Neural progenitor cell (in vitro differentiated cells): ENCODE measurements at regions not wholly inside any gene's neighbourhood (a gene's known extent, or its start where the extent isn't known, plus 50 kb on each side); places are given as distances from the start of the nearest gene placed in this dataset.

ENCODE experiments used
- DNase-seq: peaks from one replicate; pipeline ENCODE4 v3.0.0-alpha.2; 2016; ENCODE audit warnings: low spot score
- H2AFZ ChIP-seq: fragments of 200-600 bp; sonication (generic); replicated peaks from 2 replicates; pipeline ENCODE4 v1.6.1; 2016; ENCODE audit warnings: antibody characterized with exemption
- H3F3A ChIP-seq: fragments of 200-600 bp; sonication (generic); 2 replicates; pipeline ENCODE4 v1.6.1; 2016; ENCODE audit warnings: antibody characterized with exemption, low read depth
- H3K27ac ChIP-seq: fragments of 200-600 bp; sonication (generic); 2 replicates; pipeline ENCODE4 v1.5.1; 2016; ENCODE audit warnings: mild to moderate bottlenecking
- H3K27me3 ChIP-seq: fragments of 200-600 bp; sonication (generic); 2 replicates; pipeline ENCODE4 v1.6.1; 2016; ENCODE audit warnings: mild to moderate bottlenecking, moderate library complexity
- H3K36me3 ChIP-seq: fragments of 200-600 bp; sonication (generic); 2 replicates; pipeline ENCODE4 v1.5.1; 2016
- H3K4me1 ChIP-seq: fragments of 200-600 bp; sonication (generic); 2 replicates; pipeline ENCODE4 v1.6.1; 2016; ENCODE audit warnings: mixed run types
- H3K4me2 ChIP-seq: fragments of 200-600 bp; sonication (generic); 2 replicates; pipeline ENCODE4 v1.6.1; 2016
- H3K4me3 ChIP-seq: fragments of 200-600 bp; sonication (generic); 2 replicates; pipeline ENCODE4 v1.5.1; 2016
- H3K79me2 ChIP-seq: fragments of 200-600 bp; sonication (generic); 2 replicates; pipeline ENCODE4 v1.6.1; 2016; ENCODE audit warnings: low read depth
- H3K9ac ChIP-seq: fragments of 200-600 bp; sonication (generic); 2 replicates; pipeline ENCODE4 v1.6.1; 2016
- H3K9me3 ChIP-seq: fragments of 200-600 bp; sonication (generic); 2 replicates; pipeline ENCODE4 v1.5.1; 2016; ENCODE audit warnings: low read depth
- H4K20me1 ChIP-seq: fragments of 200-600 bp; sonication (generic); 2 replicates; pipeline ENCODE4 v1.6.1; 2016; ENCODE audit warnings: low read depth
- H3K27ac Mint-ChIP-seq: 3 replicates; pipeline ENCODE4 v1.8.0; 2021; ENCODE audit warnings: mixed read lengths
- H3K27me3 Mint-ChIP-seq: 2 replicates; pipeline ENCODE4 v1.8.0; 2022; ENCODE audit warnings: low read depth, mild to moderate bottlenecking, inconsistent platforms, moderate library complexity, mixed read lengths; ENCODE audit not compliant: insufficient read depth
- H3K36me3 Mint-ChIP-seq: 3 replicates; pipeline ENCODE4 v1.8.0; 2021; ENCODE audit warnings: mixed read lengths
- H3K4me1 Mint-ChIP-seq: 3 replicates; pipeline ENCODE4 v1.8.0; 2021; ENCODE audit warnings: mixed read lengths
- H3K4me3 Mint-ChIP-seq: 3 replicates; pipeline ENCODE4 v1.8.0; 2021; ENCODE audit warnings: mild to moderate bottlenecking, moderate library complexity, mixed read lengths
- H3K9me3 Mint-ChIP-seq: 3 replicates; pipeline ENCODE4 v1.8.0; 2020; ENCODE audit warnings: mixed read lengths
- CTCF ChIP-seq: fragments of 200-600 bp; sonication (generic); IDR thresholded peaks from 2 replicates; pipeline ENCODE4 v1.5.1; 2017; ENCODE audit warnings: antibody characterized with exemption, mild to moderate bottlenecking
- EZH2 ChIP-seq: fragments of 200-600 bp; sonication (generic); IDR thresholded peaks from 2 replicates; pipeline ENCODE4 v1.6.1; 2017; ENCODE audit warnings: antibody characterized with exemption, mild to moderate bottlenecking, moderate library complexity
- EZH2phosphoT487 ChIP-seq: fragments of 200-600 bp; sonication (generic); IDR thresholded peaks from 2 replicates; pipeline ENCODE4 v1.6.1; 2017; ENCODE audit warnings: antibody characterized with exemption

GRCh38 chr3:13258986-13259514, 161.1 kb downstream of the NUP210 start:
- DNase-seq = no peak
- no peak overlapping the region for H3K4me3 ChIP-seq
- H3K4me3 Mint-ChIP-seq = no peak overlapping the region
- no peak overlapping the region for H3K4me2 ChIP-seq
- H3K27me3 ChIP-seq = no peaks in the 10 kb centered on the region
- H3K79me2 ChIP-seq = no peaks in the 10 kb centered on the region
- H3F3A ChIP-seq = no peaks in the 10 kb centered on the region
- no peak overlapping the region for H3K9ac ChIP-seq
- H3K27ac Mint-ChIP-seq = no peak overlapping the region
- no peaks in the 10 kb centered on the region for H3K36me3 ChIP-seq
- peaks cover 51% of the 10 kb centered on the region for H3K4me1 Mint-ChIP-seq
- no peaks in the 10 kb centered on the region for H4K20me1 ChIP-seq
- no peaks in the 10 kb centered on the region for H3K9me3 ChIP-seq
- no peaks in the 10 kb centered on the region for H3K9me3 Mint-ChIP-seq
- H3K27me3 Mint-ChIP-seq = peaks cover 8% of the 10 kb centered on the region
- no peak overlapping the region for H2AFZ ChIP-seq
- no peak for TF ChIP-seq EZH2phosphoT487
- TF ChIP-seq CTCF = no peak
- no peak for TF ChIP-seq EZH2
- no peaks in the 10 kb centered on the region for H3K36me3 Mint-ChIP-seq
- no peak overlapping the region for H3K27ac ChIP-seq
- H3K4me1 ChIP-seq = peaks cover 16% of the 10 kb centered on the region

DNA sequence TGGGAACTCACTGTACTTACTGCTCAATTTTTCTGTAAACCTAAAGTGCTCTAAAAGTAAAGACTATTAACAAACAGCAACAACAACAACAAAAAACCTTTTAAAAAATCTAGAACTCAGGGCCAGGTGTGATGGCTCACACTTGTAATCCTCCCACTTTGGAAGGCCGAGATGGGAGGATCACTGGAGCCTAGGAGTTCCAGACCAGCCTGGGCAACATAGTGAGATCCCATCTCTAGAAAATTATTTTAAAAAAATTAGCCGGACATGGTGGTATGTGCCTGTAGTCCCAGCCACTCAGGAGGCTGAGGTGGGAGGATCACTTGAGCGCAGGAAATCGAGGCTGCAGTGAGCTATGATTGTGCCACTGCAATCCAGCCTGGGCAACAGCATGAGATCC, 161.8 kb downstream of the NUP210 start:
- no peak for DNase-seq
- TF ChIP-seq CTCF = no peak
- TF ChIP-seq EZH2 = no peak
- TF ChIP-seq EZH2phosphoT487 = no peak
- Mint-ChIP-seq H3K27ac (no peak overlapping the region), H3K36me3 (no peaks in the 10 kb centered on the region), H3K4me3 (no peak overlapping the region), H3K27me3 (peaks cover 8% of the 10 kb centered on the region), H3K9me3 (no peaks in the 10 kb centered on the region), H3K4me1 (peaks cover 51% of the 10 kb centered on the region)
- Histone ChIP-seq H3F3A (no peaks in the 10 kb centered on the region), H3K4me1 (peaks cover 19% of the 10 kb centered on the region), H3K9me3 (no peaks in the 10 kb centered on the region), H3K27ac (no peak overlapping the region), H3K27me3 (no peaks in the 10 kb centered on the region), H3K9ac (no peak overlapping the region), H3K4me3 (no peak overlapping the region), H3K4me2 (no peak overlapping the region), H3K36me3 (no peaks in the 10 kb centered on the region), H4K20me1 (no peaks in the 10 kb centered on the region), H2AFZ (no peak overlapping the region), H3K79me2 (no peaks in the 10 kb centered on the region)

DNA sequence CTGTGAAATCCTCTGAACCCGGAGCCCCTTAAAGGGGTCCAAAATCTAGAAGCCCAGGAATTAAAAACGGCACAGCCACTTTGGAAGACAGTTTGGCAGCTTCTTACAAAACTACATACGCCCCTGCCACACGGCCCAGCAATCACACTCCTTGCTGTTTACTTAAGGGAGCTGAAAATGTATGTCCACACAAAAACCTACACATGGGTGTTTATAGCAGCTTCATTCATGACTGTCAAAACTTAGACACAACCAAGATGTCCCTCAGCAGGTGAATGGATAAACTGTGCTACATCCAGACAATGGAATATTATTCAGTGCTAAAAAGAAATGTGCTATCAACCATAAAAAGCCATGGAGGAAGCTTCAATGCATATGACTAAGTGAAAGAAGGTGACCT, 162.5 kb downstream of the NUP210 start:
- Histone ChIP-seq H3K9ac (no peak overlapping the region), H3K9me3 (no peaks in the 10 kb centered on the region), H3K79me2 (no peaks in the 10 kb centered on the region), H3K36me3 (no peaks in the 10 kb centered on the region), H3F3A (no peaks in the 10 kb centered on the region), H3K4me2 (no peak overlapping the region), H3K27me3 (no peaks in the 10 kb centered on the region), H3K27ac (no peak overlapping the region), H3K4me3 (no peak overlapping the region), H4K20me1 (no peaks in the 10 kb centered on the region), H2AFZ (no peak overlapping the region), H3K4me1 (peaks cover 21% of the 10 kb centered on the region)
- no peak for TF ChIP-seq EZH2phosphoT487
- TF ChIP-seq EZH2 = no peak
- no peak for TF ChIP-seq CTCF
- H3K36me3 Mint-ChIP-seq = no peaks in the 10 kb centered on the region
- peaks cover 7% of the 10 kb centered on the region for H3K27me3 Mint-ChIP-seq
- H3K4me3 Mint-ChIP-seq = no peak overlapping the region
- no peak for DNase-seq
- H3K27ac Mint-ChIP-seq = no peak overlapping the region
- H3K9me3 Mint-ChIP-seq = no peaks in the 10 kb centered on the region
- peaks cover 52% of the 10 kb centered on the region for H3K4me1 Mint-ChIP-seq
